Glomerular endothelial cell (primary cell): ENCODE measurements at regions not wholly inside any gene's neighbourhood (a gene's known extent, or its start where the extent isn't known, plus 50 kb on each side); places are given as distances from the start of the nearest gene placed in this dataset.

Experiments used
- DNase-seq: peaks from one replicate; pipeline ENCODE4 v3.0.0-alpha.2; 2011; ENCODE audit warnings: low read depth, low spot score; ENCODE audit errors: extremely low read depth

DNA sequence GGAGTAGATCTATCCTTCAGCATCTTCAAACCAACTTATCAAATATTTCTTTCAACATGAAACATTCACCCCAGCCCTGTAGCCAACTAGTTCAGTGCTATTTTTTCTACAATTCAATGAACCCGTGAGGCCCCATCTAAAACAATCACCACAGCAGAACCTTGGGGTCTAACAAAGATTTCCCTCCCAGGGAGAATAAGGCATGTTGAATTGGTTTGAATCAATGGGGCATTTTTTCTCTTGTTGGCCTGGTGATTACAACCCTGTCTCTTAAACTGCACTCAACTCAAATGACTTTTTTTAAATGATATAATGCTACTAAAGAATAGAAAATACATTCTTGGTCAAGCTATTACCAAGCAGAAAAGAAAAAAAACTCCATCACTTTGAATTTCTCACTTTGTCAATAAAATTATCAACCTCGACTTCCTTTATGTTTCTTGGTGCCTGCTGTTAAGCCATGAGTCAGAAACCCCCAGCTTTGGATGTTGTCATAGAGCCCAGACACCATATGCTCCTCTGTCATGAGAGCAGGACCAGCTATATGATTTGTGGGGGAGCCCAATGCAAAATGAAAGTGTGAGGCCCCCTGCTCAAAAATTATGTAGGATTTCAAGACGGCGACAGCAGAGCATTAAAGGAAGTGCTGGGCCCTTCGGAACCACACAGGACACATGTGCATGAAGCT, 282.4 kb downstream of the MEIS1 start:
- DNase-seq = no peak

DNA sequence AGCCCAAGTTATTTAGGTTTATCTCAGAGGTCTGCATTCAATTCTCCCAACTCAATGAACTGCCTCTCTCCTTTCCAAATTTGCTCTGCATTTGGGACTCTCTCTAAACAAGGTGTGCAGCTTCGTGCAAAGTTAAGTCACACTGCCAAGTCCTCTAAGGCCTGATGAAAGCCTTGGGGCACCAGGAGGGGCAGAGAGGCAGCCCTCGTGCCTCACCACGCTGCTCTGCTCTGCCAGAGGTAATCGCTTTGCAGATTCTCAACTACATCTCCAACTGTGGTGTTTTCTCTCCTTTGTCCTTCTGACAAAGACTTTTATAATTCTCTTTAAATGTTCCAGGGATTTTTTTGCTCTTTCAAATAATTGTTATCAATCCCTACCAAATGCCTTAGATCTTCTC, 283.0 kb downstream of the MEIS1 start:
- no peak for DNase-seq

- DNase-seq = no peak
Observed at GRCh38 chr2:66721776-66722175, 286.9 kb downstream of the MEIS1 start.

DNA sequence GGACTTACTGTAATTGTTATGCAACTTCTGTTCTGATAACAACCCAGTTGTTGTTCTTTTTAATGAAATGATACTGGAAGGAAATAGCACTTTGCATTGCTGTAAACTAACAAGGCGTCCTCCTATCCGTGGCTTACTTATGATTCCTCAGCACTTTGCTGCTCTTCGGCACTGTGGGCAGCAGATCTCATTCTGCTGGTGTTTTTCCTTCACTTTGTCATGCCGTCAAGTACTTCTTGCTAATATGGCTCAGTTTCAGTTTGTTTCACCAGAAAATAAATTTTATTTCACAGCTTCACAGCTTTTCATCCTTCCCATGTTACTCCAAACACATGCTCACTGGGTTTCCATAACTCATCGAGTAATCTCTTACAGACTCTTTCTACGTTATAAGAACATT, 289.3 kb downstream of the MEIS1 start:
- DNase-seq = no peak

GRCh38 chr2:66729416-66730330, 294.7 kb downstream of the MEIS1 start:
- DNase-seq = no peak

DNA sequence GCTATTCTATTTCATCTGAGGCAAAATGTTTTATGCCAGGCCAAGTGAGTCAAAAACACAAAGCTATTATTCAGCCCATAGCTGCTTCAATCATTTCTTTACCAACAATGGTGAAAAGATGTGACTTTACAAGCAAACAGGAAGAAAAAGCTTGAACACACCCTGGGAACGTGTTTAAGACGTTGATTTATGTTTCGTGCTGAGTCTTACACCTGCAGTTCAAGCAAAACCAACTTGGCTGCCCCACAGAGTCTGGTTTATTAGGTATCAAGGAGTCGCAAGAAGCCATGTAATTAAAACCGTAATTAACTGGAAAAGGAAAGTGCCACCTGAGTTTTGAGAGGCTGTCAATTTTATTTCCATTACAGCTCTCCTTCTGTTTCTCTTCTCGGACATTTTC, 295.5 kb downstream of the MEIS1 start:
- DNase-seq = no peak

- no peak for DNase-seq
Observed at GRCh38 chr2:66733364-66733999, 298.6 kb downstream of the MEIS1 start.

GRCh38 chr2:66748939-66749338, 314.0 kb downstream of the MEIS1 start:
- no peak for DNase-seq

DNA sequence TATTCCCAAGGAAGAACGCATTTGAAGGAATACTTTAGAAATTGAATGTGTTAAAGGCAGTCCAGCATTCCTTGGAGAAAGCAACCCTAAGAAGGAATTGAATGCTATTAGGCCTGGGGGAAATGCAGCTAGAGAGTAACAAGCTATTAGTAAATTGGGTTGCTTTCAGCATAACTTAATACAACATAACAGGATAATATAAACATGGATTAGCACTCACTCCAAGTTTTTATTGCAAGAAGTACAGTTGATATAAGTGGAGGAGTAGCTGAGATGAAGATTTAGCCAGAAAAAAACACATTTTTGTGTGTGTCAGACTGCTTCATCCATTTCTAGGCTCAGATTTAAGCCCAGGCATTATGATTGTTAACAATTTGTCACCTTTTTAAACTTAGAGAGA, 314.6 kb downstream of the MEIS1 start:
- no peak for DNase-seq

DNA sequence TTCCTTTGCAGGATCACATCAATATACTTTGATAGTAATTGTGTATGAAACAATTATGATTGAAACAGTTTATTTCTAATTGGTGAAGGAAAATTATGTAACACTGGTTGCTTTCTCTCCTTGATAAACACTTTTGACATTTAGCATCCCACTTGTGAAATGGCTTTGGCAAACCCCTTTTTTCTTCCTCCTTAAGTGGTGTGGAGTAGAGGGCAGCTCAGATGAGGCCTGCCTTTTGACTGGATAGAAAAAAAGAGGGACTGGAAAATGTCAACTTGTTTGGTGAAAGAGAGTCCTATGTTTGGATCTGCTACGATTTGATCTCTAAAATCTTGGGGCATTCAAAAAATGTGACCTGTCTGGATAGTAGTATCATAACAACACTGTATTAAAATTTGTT, 318.3 kb downstream of the MEIS1 start:
- DNase-seq = no peak

DNA sequence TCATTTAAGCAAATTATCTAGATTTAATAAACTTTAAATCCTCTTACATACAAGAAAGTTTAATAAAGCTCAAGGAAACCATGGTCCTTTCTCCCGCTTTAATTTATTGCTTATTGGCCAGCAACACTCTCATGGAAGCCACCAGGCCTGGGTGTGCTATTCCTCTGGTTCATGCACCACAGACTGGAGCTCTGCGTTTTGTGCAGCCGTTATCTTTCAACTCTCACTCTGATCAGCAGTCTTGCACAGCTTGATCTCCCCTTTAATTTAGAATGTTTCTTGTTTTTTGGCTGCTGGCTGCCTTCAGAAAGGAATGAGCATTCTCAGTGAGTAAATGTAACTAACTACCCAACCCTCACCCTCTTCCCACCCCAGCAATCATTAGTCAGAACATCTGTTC, 318.7 kb downstream of the MEIS1 start:
- no peak for DNase-seq

GRCh38 chr2:66755974-66756373, 321.0 kb downstream of the MEIS1 start:
- no peak for DNase-seq

- DNase-seq = no peak
Observed at GRCh38 chr2:66761826-66762225, 326.9 kb downstream of the MEIS1 start.

DNA sequence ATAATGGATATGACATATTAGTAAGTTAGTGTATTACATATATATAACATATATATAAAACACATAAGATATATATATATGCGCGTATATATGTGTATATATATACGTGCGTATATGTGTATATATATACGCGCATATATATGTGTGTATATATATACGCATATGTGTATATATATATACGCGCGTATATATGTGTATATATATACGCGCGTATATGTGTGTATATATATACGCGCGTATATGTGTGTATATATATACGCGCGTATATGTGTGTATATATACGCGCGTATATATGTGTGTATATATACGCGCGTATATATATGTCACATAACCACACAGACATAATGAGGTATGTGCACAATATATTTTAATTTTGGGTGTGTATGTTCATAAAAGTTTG, 327.8 kb downstream of the MEIS1 start:
- DNase-seq = no peak

- no peak for DNase-seq
Observed at GRCh38 chr2:66766582-66766981, 331.7 kb downstream of the MEIS1 start.

GRCh38 chr2:66771359-66771976, 336.5 kb downstream of the MEIS1 start:
- no peak for DNase-seq

- DNase-seq = no peak
Observed at GRCh38 chr2:66772618-66773017, 337.7 kb downstream of the MEIS1 start.

- DNase-seq = no peak
Observed at GRCh38 chr2:66775730-66776422, 341.0 kb downstream of the MEIS1 start.

DNA sequence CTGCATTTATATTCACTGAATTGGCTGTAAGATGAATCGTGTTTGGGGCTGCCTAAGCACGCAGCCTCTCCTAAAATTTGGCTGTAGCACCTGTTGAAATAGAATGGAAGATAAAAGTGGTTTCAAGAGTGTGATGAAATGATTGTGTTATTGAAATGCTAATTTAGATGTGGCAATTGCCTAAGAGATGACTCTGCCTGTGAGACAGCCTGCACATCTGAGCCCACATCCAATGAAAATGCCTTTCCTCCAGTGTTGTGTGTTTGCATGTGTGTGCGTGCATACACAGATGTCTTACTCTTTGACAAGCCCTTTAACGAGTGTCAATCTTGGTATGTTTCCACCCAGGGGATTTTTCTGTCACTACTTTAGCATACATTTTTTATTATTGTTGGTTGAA, 346.9 kb downstream of the MEIS1 start:
- no peak for DNase-seq

- no peak for DNase-seq
Observed at GRCh38 chr2:66782780-66783361, 347.9 kb downstream of the MEIS1 start.
